Small intestine (tissue), 7 donors: ENCODE measurements at regions not wholly inside any gene's neighbourhood (a gene's known extent, or its start where the extent isn't known, plus 50 kb on each side); places are given as distances from the start of the nearest gene placed in this dataset.

Experiments
- DNase-seq, 2 donors: peaks; one replicate each; pipeline versions ENCODE4 v3.0.0 to v3.0.0-alpha.2; 2013
- FAIRE-seq: peaks from 2 replicates; lab custom pipeline; 2012; peaks lifted over from hg19 to GRCh38; lab: Jason Lieb, UNC
- H3K27ac ChIP-seq, 3 donors: one replicate each; pipeline ENCODE4 v1.5.1; 2013; ENCODE audit warnings: low read length in 2 of 3, mild to moderate bottlenecking in 2 of 3, control low read depth in 1 of 3, inconsistent platforms in 1 of 3, low read depth in 1 of 3, moderate library complexity in 1 of 3
- H3K27me3 ChIP-seq, 3 donors: one replicate each; pipeline ENCODE4 v1.6.1; 2013; ENCODE audit warnings: low read length in 3 of 3, inconsistent platforms in 1 of 3; ENCODE audit not compliant: control insufficient read depth in 3 of 3, insufficient read depth in 3 of 3
- H3K36me3 ChIP-seq, 3 donors: one replicate each; pipeline ENCODE4 v1.6.1; 2013; ENCODE audit warnings: low read length in 3 of 3, inconsistent platforms in 1 of 3, low read depth in 1 of 3, mild to moderate bottlenecking in 1 of 3, moderate library complexity in 1 of 3; ENCODE audit not compliant: control insufficient read depth in 3 of 3, insufficient read depth in 2 of 3
- H3K4me1 ChIP-seq, 3 donors: one replicate each; pipeline ENCODE4 v1.6.1; 2013; ENCODE audit warnings: low read length in 2 of 3, inconsistent platforms in 1 of 3, low read depth in 1 of 3, mild to moderate bottlenecking in 1 of 3, moderate library complexity in 1 of 3; ENCODE audit not compliant: control insufficient read depth in 3 of 3, insufficient read depth in 2 of 3
- H3K4me3 ChIP-seq, 3 donors: one replicate each; pipeline ENCODE4 v1.5.1; 2013; ENCODE audit warnings: low read length in 3 of 3, control low read depth in 1 of 3, inconsistent platforms in 1 of 3, low read depth in 1 of 3, mild to moderate bottlenecking in 1 of 3, moderate library complexity in 1 of 3
- H3K9me3 ChIP-seq, 2 donors: one replicate each; pipeline ENCODE4 v1.6.1; 2013; ENCODE audit warnings: low read depth in 1 of 2, low read length in 1 of 2; ENCODE audit not compliant: control insufficient read depth in 2 of 2, insufficient read depth in 1 of 2
- WGBS, 3 donors: extraction: QIAGEN DNeasy Blood & Tissue Kit; methylation state at CpG; one replicate each; pipeline ENCODE4 v1.1.7; 2013; 5-methylcytosine and 5-hydroxymethylcytosine counted together
- donor health status: healthy with polysubstance abuse.
- donor health status: control.
- donor health status: control.
- donor health status: Bipolar disorder and iron deficiency.
- donor health status: healthy.

- FAIRE-seq (no peak), DNase-seq (no peak)
- Histone ChIP-seq H3K27me3 (no peaks in the 10 kb centered on the region), H3K9me3 (no peaks in the 10 kb centered on the region), H3K4me1 (peaks cover 0 to 6% (median 0%) of the 10 kb centered on the region in 3 donors), H3K4me3 (no peak overlapping the region), H3K36me3 (no peaks in the 10 kb centered on the region), H3K27ac (no peak overlapping the region)
- WGBS, 3 donors = 78 to 84% (median 81%) methylated on average over 4 of the region's 4 CpGs
Observed at GRCh38 chr14:71474301-71475265, 457.6 kb upstream of the RGS6 start.

- Histone ChIP-seq H3K27me3 (no peaks in the 10 kb centered on the region), H3K4me1 (peaks cover 0 to 6% (median 0%) of the 10 kb centered on the region in 3 donors), H3K4me3 (no peak overlapping the region), H3K9me3 (no peaks in the 10 kb centered on the region), H3K36me3 (no peaks in the 10 kb centered on the region), H3K27ac (no peak overlapping the region)
- WGBS, 3 donors = 61 to 88% (median 82%) methylated on average over 5 of the region's 5 CpGs
- FAIRE-seq = no peak
- no peak for DNase-seq
Observed at GRCh38 chr14:71475916-71476315, 456.3 kb upstream of the RGS6 start.

- Histone ChIP-seq H3K4me3 (no peak overlapping the region), H3K4me1 (peaks cover 0 to 3% (median 3%) of the 10 kb centered on the region in 3 donors), H3K36me3 (peaks cover 0 to 2% (median 0%) of the 10 kb centered on the region in 3 donors), H3K27me3 (no peaks in the 10 kb centered on the region), H3K27ac (no peak overlapping the region), H3K9me3 (no peaks in the 10 kb centered on the region)
- DNase-seq (no peak), FAIRE-seq (no peak)
- WGBS, 3 donors = 66 to 90% (median 75%) methylated on average over 4 of the region's 4 CpGs
Observed at GRCh38 chr14:71478542-71478941, 453.7 kb upstream of the RGS6 start.

- FAIRE-seq (no peak), DNase-seq (no peak)
- no peak overlapping the region for H3K4me3 ChIP-seq
- WGBS, 3 donors = 86 to 94% (median 94%) methylated on average over 4 of the region's 4 CpGs
- no peaks in the 10 kb centered on the region for H3K27me3 ChIP-seq
- no peaks in the 10 kb centered on the region for H3K9me3 ChIP-seq
- peaks cover 0 to 3% (median under 1%) of the 10 kb centered on the region in 3 donors for H3K4me1 ChIP-seq
- H3K27ac ChIP-seq = no peak overlapping the region
- H3K36me3 ChIP-seq = peaks cover 0 to 6% (median 3%) of the 10 kb centered on the region in 3 donors
Observed at GRCh38 chr14:71481021-71481654, 451.1 kb upstream of the RGS6 start.

GRCh38 chr14:71482671-71483070 lies 449.6 kb upstream of the RGS6 start:
- Histone ChIP-seq H3K9me3 (no peaks in the 10 kb centered on the region), H3K27ac (no peak overlapping the region), H3K27me3 (no peaks in the 10 kb centered on the region), H3K4me3 (no peak overlapping the region), H3K36me3 (peaks cover 0 to 6% (median 3%) of the 10 kb centered on the region in 3 donors), H3K4me1 (peaks cover under 1 to 3% (median 3%) of the 10 kb centered on the region in 3 donors)
- 64 to 95% (median 88%) methylated on average over 2 of the region's 2 CpGs for WGBS, 3 donors
- FAIRE-seq (no peak), DNase-seq (no peak)

GRCh38 chr14:71483154-71483553 lies 449.1 kb upstream of the RGS6 start:
- 75 to 88% (median 87%) methylated on average over 3 of the region's 3 CpGs for WGBS, 3 donors
- Histone ChIP-seq H3K9me3 (no peaks in the 10 kb centered on the region), H3K36me3 (peaks cover 0 to 6% (median 3%) of the 10 kb centered on the region in 3 donors), H3K4me1 (peaks cover 3 to 6% (median 4%) of the 10 kb centered on the region in 3 donors), H3K27me3 (no peaks in the 10 kb centered on the region), H3K4me3 (no peak overlapping the region), H3K27ac (no peak overlapping the region)
- DNase-seq (no peak), FAIRE-seq (no peak)

GRCh38 chr14:71485833-71486232 lies 446.4 kb upstream of the RGS6 start:
- DNase-seq (no peak), FAIRE-seq (no peak)
- 91 to 99% (median 99%) methylated on average over 2 of the region's 2 CpGs for WGBS, 3 donors
- Histone ChIP-seq H3K36me3 (peaks cover 0 to 6% (median 3%) of the 10 kb centered on the region in 3 donors), H3K4me1 (peaks cover 4 to 15% (median 6%) of the 10 kb centered on the region in 3 donors), H3K27me3 (no peaks in the 10 kb centered on the region), H3K4me3 (no peak overlapping the region), H3K27ac (no peak overlapping the region), H3K9me3 (no peaks in the 10 kb centered on the region)

- Histone ChIP-seq H3K4me1 (peaks cover 4 to 15% (median 6%) of the 10 kb centered on the region in 3 donors), H3K27ac (no peak overlapping the region), H3K36me3 (peaks cover 0 to 6% (median 3%) of the 10 kb centered on the region in 3 donors), H3K4me3 (no peak overlapping the region), H3K27me3 (no peaks in the 10 kb centered on the region), H3K9me3 (no peaks in the 10 kb centered on the region)
- 68 to 73% (median 70%) methylated on average over 2 of the region's 2 CpGs for WGBS, 3 donors
- DNase-seq = no peak
- FAIRE-seq = no peak
Observed at GRCh38 chr14:71486279-71486678, 445.9 kb upstream of the RGS6 start.
